ENCODE measurements at regions not wholly inside any gene's neighbourhood (a gene's known extent, or its start where the extent isn't known, plus 50 kb on each side); places are given as distances from the start of the nearest gene placed in this dataset.
"Not testable (repeated sequence)": the region's sequence is repeated elsewhere in the genome, so short reads cannot be mapped to it uniquely, and the experiment has no call there.

DNA sequence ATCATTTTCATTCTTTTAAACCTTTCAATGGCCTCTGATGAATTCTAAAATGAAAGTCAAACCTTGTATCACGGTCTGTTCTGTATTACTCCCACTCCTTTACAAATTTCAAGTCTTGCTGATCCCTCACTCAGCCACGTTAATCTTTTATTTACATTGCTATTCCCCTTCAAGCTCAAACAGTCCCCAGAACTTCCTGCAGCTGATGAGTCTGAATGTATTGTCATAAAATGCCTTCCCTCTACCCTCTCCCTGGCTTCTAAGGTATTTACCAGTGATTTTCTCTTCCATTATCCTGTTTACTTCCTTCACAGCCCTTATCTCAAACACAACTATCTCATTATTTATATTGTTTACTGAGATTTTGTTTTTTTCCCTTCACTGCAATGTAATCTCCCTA is 562.3 kb upstream of the C9orf72 start:
- no peaks in the 10 kb centered on the region for H3K9me3 ChIP-seq (replicated peaks; ENCODE audit: control insufficient read depth, insufficient read depth, low read length)
- dilution Hi-C loops (cut with MboI; ENCODE audit: extremely low pct_ligation_motif_present, low sequenced_read_pairs) (no loop called here), intact Hi-C loops (cut with micrococcal nuclease) (no loop called here)
- H3K4me1 ChIP-seq (ENCODE audit: control insufficient read depth, extremely low read depth, insufficient read depth, low read length): peaks cover 14% of the 10 kb centered on the region
- no peak overlapping the region for H3K9ac ChIP-seq (replicated peaks; ENCODE audit: extremely low read depth, insufficient read depth, low read length)
- no TSS peak for BruUV-seq (replicated peaks)
- no peaks in the 10 kb centered on the region for H3K9me1 ChIP-seq (replicated peaks; ENCODE audit: control insufficient read depth, extremely low read depth, insufficient read depth, low read length)
- H3K27me3 ChIP-seq (ENCODE audit: control insufficient read depth in 2 of 2, insufficient read depth in 2 of 2, low read length in 2 of 2): no peaks in the 10 kb centered on the region
- H4K20me1 ChIP-seq (replicated peaks; ENCODE audit: control insufficient read depth, extremely low read depth, insufficient read depth, low read length): no peaks in the 10 kb centered on the region
- no peak overlapping the region for H3K4me3 ChIP-seq (replicated peaks in 1 of 3; ENCODE audit: insufficient read depth in 1 of 3, low read depth in 1 of 3, low read length in 3 of 3)
- no peaks in the 10 kb centered on the region for H3K79me2 ChIP-seq (ENCODE audit: control insufficient read depth, insufficient read depth, low read length)
- ChIA-PET CTCF (interaction anchor here (1.5 kb wide), 1 partner anchor 24 kb away, joined by 3 read pairs; no protein-coding TSS in a partner anchor), POLR2A (no interaction called here)
- H3K36me3 ChIP-seq (ENCODE audit: control insufficient read depth in 2 of 2, extremely low read depth in 1 of 2, insufficient read depth in 2 of 2, low read length in 2 of 2): no peaks in the 10 kb centered on the region
- peak overlapping the region; percentile 44 for H3K27ac ChIP-seq (ENCODE audit: insufficient read depth, low read depth, low read length)
- FAIRE-seq (peak; percentile 35), DNase-seq (ENCODE audit: low read depth, low spot score) (peak; percentile 18)
- no peak for TF ChIP-seq FOS (IDR thresholded peaks at IDR 0.05; ENCODE audit: borderline replicate concordance, insufficient read depth, low read length)
- TF ChIP-seq POLR2A (IDR thresholded peaks at IDR 0.05; ENCODE audit: low read depth, low read length): no peak
- no peak for TF ChIP-seq POLR2AphosphoS5 (IDR thresholded peaks at IDR 0.05; ENCODE audit: insufficient read depth, low read depth, low read length)
- no peak for TF ChIP-seq JUN (IDR thresholded peaks at IDR 0.05; ENCODE audit: borderline replicate concordance, insufficient read depth, insufficient read length, low read depth)
- peak overlapping the region; percentile 71 for H2AFZ ChIP-seq (ENCODE audit: low read depth, low read length)
- H3K4me2 ChIP-seq (ENCODE audit: insufficient read depth, low read length): peak overlapping the region; percentile 31

DNA sequence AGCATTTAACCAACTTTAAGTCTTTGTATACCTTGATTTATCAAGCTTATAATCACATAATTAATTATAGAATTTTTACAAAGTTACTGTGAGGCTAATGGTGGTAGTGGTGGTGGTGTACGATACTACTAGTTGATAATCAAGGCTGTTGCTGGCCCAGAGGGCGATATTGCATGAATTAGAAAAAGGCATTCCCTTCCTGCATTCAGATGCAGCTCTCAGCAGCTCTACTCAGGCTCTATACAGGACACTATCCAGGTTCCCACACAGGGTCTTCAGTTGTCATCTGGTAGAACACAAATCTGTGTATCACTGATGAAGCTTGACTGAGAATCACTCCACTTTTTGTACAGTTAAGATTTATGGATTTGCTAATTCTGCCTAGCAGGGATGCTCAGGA is 562.8 kb upstream of the C9orf72 start:
- Histone ChIP-seq H3K9me1 (replicated peaks; ENCODE audit: control insufficient read depth, extremely low read depth, insufficient read depth, low read length) (no peaks in the 10 kb centered on the region), H3K4me1 (ENCODE audit: control insufficient read depth, extremely low read depth, insufficient read depth, low read length) (peaks cover 14% of the 10 kb centered on the region), H3K27me3 (ENCODE audit: control insufficient read depth in 2 of 2, insufficient read depth in 2 of 2, low read length in 2 of 2) (no peaks in the 10 kb centered on the region), H3K9ac (replicated peaks; ENCODE audit: extremely low read depth, insufficient read depth, low read length) (no peak overlapping the region), H3K9me3 (replicated peaks; ENCODE audit: control insufficient read depth, insufficient read depth, low read length) (no peaks in the 10 kb centered on the region), H4K20me1 (replicated peaks; ENCODE audit: control insufficient read depth, extremely low read depth, insufficient read depth, low read length) (no peaks in the 10 kb centered on the region), H3K4me2 (ENCODE audit: insufficient read depth, low read length) (no peak overlapping the region), H3K36me3 (ENCODE audit: control insufficient read depth in 2 of 2, extremely low read depth in 1 of 2, insufficient read depth in 2 of 2, low read length in 2 of 2) (no peaks in the 10 kb centered on the region), H3K4me3 (replicated peaks in 1 of 3; ENCODE audit: insufficient read depth in 1 of 3, low read depth in 1 of 3, low read length in 3 of 3) (no peak overlapping the region), H2AFZ (ENCODE audit: low read depth, low read length) (no peak overlapping the region), H3K79me2 (ENCODE audit: control insufficient read depth, insufficient read depth, low read length) (no peaks in the 10 kb centered on the region), H3K27ac (ENCODE audit: insufficient read depth, low read depth, low read length) (no peak overlapping the region)
- no TSS peak for BruUV-seq (replicated peaks)
- ChIA-PET POLR2A (no interaction called here), CTCF (interaction anchor here (1.5 kb wide), 1 partner anchor 23 kb away, joined by 3 read pairs; no protein-coding TSS in a partner anchor)
- TF ChIP-seq GATA2 (IDR thresholded peaks at IDR 0.05; ENCODE audit: insufficient read depth, insufficient read length, low read depth, low read length): no peak
- TF ChIP-seq, protein P1, sequence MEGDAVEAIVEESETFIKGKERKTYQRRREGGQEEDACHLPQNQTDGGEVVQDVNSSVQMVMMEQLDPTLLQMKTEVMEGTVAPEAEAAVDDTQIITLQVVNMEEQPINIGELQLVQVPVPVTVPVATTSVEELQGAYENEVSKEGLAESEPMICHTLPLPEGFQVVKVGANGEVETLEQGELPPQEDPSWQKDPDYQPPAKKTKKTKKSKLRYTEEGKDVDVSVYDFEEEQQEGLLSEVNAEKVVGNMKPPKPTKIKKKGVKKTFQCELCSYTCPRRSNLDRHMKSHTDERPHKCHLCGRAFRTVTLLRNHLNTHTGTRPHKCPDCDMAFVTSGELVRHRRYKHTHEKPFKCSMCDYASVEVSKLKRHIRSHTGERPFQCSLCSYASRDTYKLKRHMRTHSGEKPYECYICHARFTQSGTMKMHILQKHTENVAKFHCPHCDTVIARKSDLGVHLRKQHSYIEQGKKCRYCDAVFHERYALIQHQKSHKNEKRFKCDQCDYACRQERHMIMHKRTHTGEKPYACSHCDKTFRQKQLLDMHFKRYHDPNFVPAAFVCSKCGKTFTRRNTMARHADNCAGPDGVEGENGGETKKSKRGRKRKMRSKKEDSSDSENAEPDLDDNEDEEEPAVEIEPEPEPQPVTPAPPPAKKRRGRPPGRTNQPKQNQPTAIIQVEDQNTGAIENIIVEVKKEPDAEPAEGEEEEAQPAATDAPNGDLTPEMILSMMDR (IDR thresholded peaks at IDR 0.05; ENCODE audit: extremely low read depth in 1 of 2, insufficient read depth in 1 of 2, low read depth in 1 of 2, low read length in 2 of 2): no peak
- dilution Hi-C loops (cut with MboI; ENCODE audit: extremely low pct_ligation_motif_present, low sequenced_read_pairs): no loop called here
- no peak for FAIRE-seq
- intact Hi-C loops (cut with micrococcal nuclease): no loop called here
- no peak for DNase-seq (ENCODE audit: low read depth, low spot score)

DNA sequence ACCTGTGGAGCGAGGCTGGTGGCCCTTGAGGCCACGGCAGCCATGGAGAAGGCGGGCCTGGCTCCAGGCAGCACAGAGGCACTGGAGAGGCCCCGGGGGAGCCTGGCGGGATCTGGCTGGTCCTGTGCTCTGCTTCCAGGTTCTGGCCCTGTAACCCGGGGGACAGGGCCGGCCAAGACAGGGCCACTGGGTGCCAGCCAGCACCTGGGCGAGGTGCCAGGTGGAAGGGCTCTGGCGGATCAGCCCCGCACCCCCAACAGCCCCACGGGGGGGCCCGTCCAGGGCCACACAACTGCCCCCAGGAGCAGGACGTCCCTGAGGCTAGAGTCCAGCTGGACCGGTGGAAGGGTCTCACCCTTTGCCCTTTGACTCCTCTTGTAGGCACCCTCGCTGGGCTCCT is 574.1 kb upstream of the C9orf72 start:
- H3K9me1 ChIP-seq (replicated peaks; ENCODE audit: control insufficient read depth, extremely low read depth, insufficient read depth, low read length); H4K20me1 ChIP-seq (replicated peaks; ENCODE audit: control insufficient read depth, extremely low read depth, insufficient read depth, low read length); DNase-seq (ENCODE audit: low read depth, low spot score); H2AFZ ChIP-seq (ENCODE audit: low read depth, low read length); H3K9me3 ChIP-seq (replicated peaks; ENCODE audit: control insufficient read depth, insufficient read depth, low read length); POLR2A ChIA-PET; CTCF ChIA-PET; FAIRE-seq; H3K4me3 ChIP-seq (replicated peaks in 1 of 3; ENCODE audit: insufficient read depth in 1 of 3, low read depth in 1 of 3, low read length in 3 of 3); H3K9ac ChIP-seq (replicated peaks; ENCODE audit: extremely low read depth, insufficient read depth, low read length); H3K36me3 ChIP-seq (ENCODE audit: control insufficient read depth in 2 of 2, extremely low read depth in 1 of 2, insufficient read depth in 2 of 2, low read length in 2 of 2); H3K4me2 ChIP-seq (ENCODE audit: insufficient read depth, low read length); H3K4me1 ChIP-seq (ENCODE audit: control insufficient read depth, extremely low read depth, insufficient read depth, low read length); dilution Hi-C loops (cut with MboI; ENCODE audit: extremely low pct_ligation_motif_present, low sequenced_read_pairs); H3K27me3 ChIP-seq (ENCODE audit: control insufficient read depth in 2 of 2, insufficient read depth in 2 of 2, low read length in 2 of 2); H3K27ac ChIP-seq (ENCODE audit: insufficient read depth, low read depth, low read length); BruUV-seq (replicated peaks); H3K79me2 ChIP-seq (ENCODE audit: control insufficient read depth, insufficient read depth, low read length): not testable (repeated sequence)
- intact Hi-C loops (cut with micrococcal nuclease): loop anchor here (2.0 kb wide), 1 partner anchor 19 kb away; no protein-coding TSS in a partner anchor
